OCI-LY3 (cell line): ENCODE measurements at regions not wholly inside any gene's neighbourhood (a gene's known extent, or its start where the extent isn't known, plus 50 kb on each side); places are given as distances from the start of the nearest gene placed in this dataset.

Experiments
- EZH2phosphoT487 ChIP-seq: fragments of 200-600 bp; shearing (Covaris generic); IDR thresholded peaks from 2 replicates; pipeline ENCODE4 v1.6.1; 2018; ENCODE audit warnings: antibody characterized with exemption, mixed run types, low read depth
- TF ChIP-seq, protein P1 (sequence below): fragments of 200-600, 300-600 bp; sonication (generic); IDR thresholded peaks from 2 replicates; pipeline ENCODE4 v1.5.1; 2014; ENCODE audit warnings: antibody characterized with exemption, low read length, low read depth

DNA sequence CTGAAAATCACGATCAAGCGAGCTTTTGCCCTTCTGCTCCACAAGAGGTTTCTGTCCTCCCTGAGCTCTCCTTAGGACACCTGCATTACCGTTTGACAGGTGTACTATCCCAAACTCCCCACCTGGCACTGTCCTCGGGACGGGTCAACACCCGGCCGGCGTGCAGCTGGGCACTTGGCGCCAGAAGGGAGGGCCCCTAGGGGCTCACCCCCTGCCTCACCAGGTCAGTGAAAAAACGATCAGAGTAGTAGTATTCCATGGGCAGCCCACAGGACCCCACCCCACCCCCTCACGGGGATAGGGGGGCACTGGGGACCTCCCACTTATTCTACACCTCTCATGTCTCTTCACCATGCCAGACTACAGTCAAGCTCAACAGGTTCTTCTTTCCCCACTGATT is 117.6 kb upstream of the ANKRD30BL start:
- TF ChIP-seq, protein P1, sequence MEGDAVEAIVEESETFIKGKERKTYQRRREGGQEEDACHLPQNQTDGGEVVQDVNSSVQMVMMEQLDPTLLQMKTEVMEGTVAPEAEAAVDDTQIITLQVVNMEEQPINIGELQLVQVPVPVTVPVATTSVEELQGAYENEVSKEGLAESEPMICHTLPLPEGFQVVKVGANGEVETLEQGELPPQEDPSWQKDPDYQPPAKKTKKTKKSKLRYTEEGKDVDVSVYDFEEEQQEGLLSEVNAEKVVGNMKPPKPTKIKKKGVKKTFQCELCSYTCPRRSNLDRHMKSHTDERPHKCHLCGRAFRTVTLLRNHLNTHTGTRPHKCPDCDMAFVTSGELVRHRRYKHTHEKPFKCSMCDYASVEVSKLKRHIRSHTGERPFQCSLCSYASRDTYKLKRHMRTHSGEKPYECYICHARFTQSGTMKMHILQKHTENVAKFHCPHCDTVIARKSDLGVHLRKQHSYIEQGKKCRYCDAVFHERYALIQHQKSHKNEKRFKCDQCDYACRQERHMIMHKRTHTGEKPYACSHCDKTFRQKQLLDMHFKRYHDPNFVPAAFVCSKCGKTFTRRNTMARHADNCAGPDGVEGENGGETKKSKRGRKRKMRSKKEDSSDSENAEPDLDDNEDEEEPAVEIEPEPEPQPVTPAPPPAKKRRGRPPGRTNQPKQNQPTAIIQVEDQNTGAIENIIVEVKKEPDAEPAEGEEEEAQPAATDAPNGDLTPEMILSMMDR, result no peak
- TF ChIP-seq EZH2phosphoT487, result no peak
